Glutamatergic neuron (in vitro differentiated cells): ENCODE measurements at regions not wholly inside any gene's neighbourhood (a gene's known extent, or its start where the extent isn't known, plus 50 kb on each side); places are given as distances from the start of the nearest gene placed in this dataset.

Source experiments
- DNase-seq: peaks from one replicate; pipeline ENCODE4 v3.0.0; 2022
- H3K27ac Mint-ChIP-seq: one replicate; pipeline ENCODE4 v1.8.0; 2020; ENCODE audit warnings: mild to moderate bottlenecking, mixed read lengths, inconsistent platforms; ENCODE audit not compliant: unreplicated experiment
- H3K27me3 Mint-ChIP-seq: one replicate; pipeline ENCODE4 v1.8.0; 2020; ENCODE audit warnings: mild to moderate bottlenecking, moderate library complexity, mixed read lengths, inconsistent platforms; ENCODE audit not compliant: unreplicated experiment
- H3K36me3 Mint-ChIP-seq: one replicate; pipeline ENCODE4 v1.8.0; 2020; ENCODE audit warnings: mild to moderate bottlenecking, mixed read lengths, inconsistent platforms; ENCODE audit not compliant: unreplicated experiment
- H3K4me1 Mint-ChIP-seq: one replicate; pipeline ENCODE4 v1.8.0; 2020; ENCODE audit warnings: mild to moderate bottlenecking, low read depth, mixed read lengths, inconsistent platforms; ENCODE audit not compliant: unreplicated experiment
- H3K4me3 Mint-ChIP-seq: one replicate; pipeline ENCODE4 v1.8.0; 2020; ENCODE audit warnings: mild to moderate bottlenecking, mixed read lengths, inconsistent platforms; ENCODE audit not compliant: unreplicated experiment
- H3K9me3 Mint-ChIP-seq: one replicate; pipeline ENCODE4 v1.8.0; 2020; ENCODE audit warnings: mild to moderate bottlenecking, moderate library complexity, mixed read lengths, inconsistent platforms; ENCODE audit not compliant: unreplicated experiment
- CTCF ChIP-seq: fragments of 200-600 bp; sonication (generic); IDR thresholded peaks from one replicate; pipeline ENCODE4 v1.5.0; 2021; ENCODE audit not compliant: partially characterized antibody, unreplicated experiment

- H3K27me3 Mint-ChIP-seq: no peaks in the 10 kb centered on the region
- DNase-seq: no peak
- H3K9me3 Mint-ChIP-seq: no peaks in the 10 kb centered on the region
- H3K4me3 Mint-ChIP-seq: no peak overlapping the region
- H3K4me1 Mint-ChIP-seq: no peaks in the 10 kb centered on the region
- TF ChIP-seq CTCF: no peak
- no peaks in the 10 kb centered on the region for H3K36me3 Mint-ChIP-seq
- H3K27ac Mint-ChIP-seq: no peak overlapping the region
Observed at GRCh38 chr4:126372634-126373033, 1057.9 kb downstream of the FAT4 start.

GRCh38 chr4:126375462-126376054 is 1060.8 kb downstream of the FAT4 start:
- no peak for TF ChIP-seq CTCF
- DNase-seq: no peak
- H3K9me3 Mint-ChIP-seq: peaks cover 2% of the 10 kb centered on the region
- H3K36me3 Mint-ChIP-seq: no peaks in the 10 kb centered on the region
- no peak overlapping the region for H3K4me3 Mint-ChIP-seq
- no peaks in the 10 kb centered on the region for H3K4me1 Mint-ChIP-seq
- H3K27me3 Mint-ChIP-seq: no peaks in the 10 kb centered on the region
- H3K27ac Mint-ChIP-seq: no peak overlapping the region

- no peak overlapping the region for H3K4me3 Mint-ChIP-seq
- H3K27ac Mint-ChIP-seq: no peak overlapping the region
- TF ChIP-seq CTCF: no peak
- no peaks in the 10 kb centered on the region for H3K36me3 Mint-ChIP-seq
- DNase-seq: no peak
- H3K27me3 Mint-ChIP-seq: no peaks in the 10 kb centered on the region
- no peaks in the 10 kb centered on the region for H3K9me3 Mint-ChIP-seq
- H3K4me1 Mint-ChIP-seq: no peaks in the 10 kb centered on the region
Observed at GRCh38 chr4:126385954-126386353, 1071.2 kb downstream of the FAT4 start.

GRCh38 chr4:126386512-126386911 is 1071.8 kb downstream of the FAT4 start:
- Mint-ChIP-seq H3K4me1 (no peaks in the 10 kb centered on the region), H3K27ac (no peak overlapping the region), H3K27me3 (no peaks in the 10 kb centered on the region), H3K4me3 (no peak overlapping the region), H3K9me3 (no peaks in the 10 kb centered on the region), H3K36me3 (no peaks in the 10 kb centered on the region)
- no peak for TF ChIP-seq CTCF
- no peak for DNase-seq

GRCh38 chr4:126395664-126396063 is 1080.9 kb downstream of the FAT4 start:
- Mint-ChIP-seq H3K27ac (no peak overlapping the region), H3K4me3 (no peak overlapping the region), H3K9me3 (no peaks in the 10 kb centered on the region), H3K27me3 (no peaks in the 10 kb centered on the region), H3K36me3 (no peaks in the 10 kb centered on the region), H3K4me1 (no peaks in the 10 kb centered on the region)
- no peak for TF ChIP-seq CTCF
- no peak for DNase-seq
